ENCODE measurements at regions not wholly inside any gene's neighbourhood (a gene's known extent, or its start where the extent isn't known, plus 50 kb on each side); places are given as distances from the start of the nearest gene placed in this dataset.

DNA sequence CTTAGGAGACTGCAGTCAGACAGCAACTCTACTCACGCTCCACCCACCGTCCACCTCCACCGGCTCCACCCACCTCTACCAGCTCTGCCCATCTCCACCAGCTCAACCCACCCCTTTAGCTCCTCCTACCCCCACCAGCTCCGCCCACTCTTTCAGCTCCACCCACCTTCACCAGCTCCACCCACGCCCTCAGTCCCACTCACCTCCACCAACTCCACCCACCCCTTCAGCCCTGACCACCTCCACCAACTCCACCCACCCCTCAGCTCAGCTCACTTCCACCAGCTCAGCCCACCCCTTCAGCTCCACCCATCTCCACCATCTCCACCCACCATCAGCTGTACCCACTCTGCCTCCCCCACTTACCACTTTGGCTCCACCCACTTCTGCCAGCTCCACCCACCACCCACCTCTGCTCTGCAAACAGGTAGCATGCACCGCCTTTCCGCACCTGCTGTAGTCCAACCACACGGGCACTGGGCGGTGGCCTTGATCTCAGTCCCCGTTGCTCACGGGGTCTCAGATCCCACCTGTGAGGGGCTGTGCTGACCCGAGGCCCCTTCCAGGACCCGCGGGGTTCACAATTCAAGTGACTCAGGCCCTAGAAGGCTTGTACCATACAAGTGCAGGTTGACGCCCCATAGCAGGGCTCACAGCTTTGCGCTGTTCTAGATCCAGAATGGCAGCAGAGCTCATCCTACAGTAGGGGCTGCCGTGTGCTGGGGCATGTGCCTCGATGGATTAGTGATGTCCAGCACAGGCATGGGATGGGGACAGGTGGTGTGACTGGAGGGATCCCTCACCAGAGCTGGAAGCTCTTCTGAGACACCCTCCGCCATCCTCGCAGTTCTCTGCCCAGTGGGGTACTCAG is 77.2 kb upstream of the OTOS start:
- TF ChIP-seq POLR2A (IDR thresholded peaks at IDR 0.05) = no peak
- TF ChIP-seq, protein P1, sequence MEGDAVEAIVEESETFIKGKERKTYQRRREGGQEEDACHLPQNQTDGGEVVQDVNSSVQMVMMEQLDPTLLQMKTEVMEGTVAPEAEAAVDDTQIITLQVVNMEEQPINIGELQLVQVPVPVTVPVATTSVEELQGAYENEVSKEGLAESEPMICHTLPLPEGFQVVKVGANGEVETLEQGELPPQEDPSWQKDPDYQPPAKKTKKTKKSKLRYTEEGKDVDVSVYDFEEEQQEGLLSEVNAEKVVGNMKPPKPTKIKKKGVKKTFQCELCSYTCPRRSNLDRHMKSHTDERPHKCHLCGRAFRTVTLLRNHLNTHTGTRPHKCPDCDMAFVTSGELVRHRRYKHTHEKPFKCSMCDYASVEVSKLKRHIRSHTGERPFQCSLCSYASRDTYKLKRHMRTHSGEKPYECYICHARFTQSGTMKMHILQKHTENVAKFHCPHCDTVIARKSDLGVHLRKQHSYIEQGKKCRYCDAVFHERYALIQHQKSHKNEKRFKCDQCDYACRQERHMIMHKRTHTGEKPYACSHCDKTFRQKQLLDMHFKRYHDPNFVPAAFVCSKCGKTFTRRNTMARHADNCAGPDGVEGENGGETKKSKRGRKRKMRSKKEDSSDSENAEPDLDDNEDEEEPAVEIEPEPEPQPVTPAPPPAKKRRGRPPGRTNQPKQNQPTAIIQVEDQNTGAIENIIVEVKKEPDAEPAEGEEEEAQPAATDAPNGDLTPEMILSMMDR (IDR thresholded peaks at IDR 0.05) = no peak

Measured in heart left ventricle (tissue), 13 donors.